ENCODE measurements at regions not wholly inside any gene's neighbourhood (a gene's known extent, or its start where the extent isn't known, plus 50 kb on each side); places are given as distances from the start of the nearest gene placed in this dataset.

- no peak for DNase-seq (ENCODE audit: low read depth)
- no peak overlapping the region for H3K4me3 ChIP-seq (ENCODE audit: low read depth, low read length)
- TF ChIP-seq, protein P1, sequence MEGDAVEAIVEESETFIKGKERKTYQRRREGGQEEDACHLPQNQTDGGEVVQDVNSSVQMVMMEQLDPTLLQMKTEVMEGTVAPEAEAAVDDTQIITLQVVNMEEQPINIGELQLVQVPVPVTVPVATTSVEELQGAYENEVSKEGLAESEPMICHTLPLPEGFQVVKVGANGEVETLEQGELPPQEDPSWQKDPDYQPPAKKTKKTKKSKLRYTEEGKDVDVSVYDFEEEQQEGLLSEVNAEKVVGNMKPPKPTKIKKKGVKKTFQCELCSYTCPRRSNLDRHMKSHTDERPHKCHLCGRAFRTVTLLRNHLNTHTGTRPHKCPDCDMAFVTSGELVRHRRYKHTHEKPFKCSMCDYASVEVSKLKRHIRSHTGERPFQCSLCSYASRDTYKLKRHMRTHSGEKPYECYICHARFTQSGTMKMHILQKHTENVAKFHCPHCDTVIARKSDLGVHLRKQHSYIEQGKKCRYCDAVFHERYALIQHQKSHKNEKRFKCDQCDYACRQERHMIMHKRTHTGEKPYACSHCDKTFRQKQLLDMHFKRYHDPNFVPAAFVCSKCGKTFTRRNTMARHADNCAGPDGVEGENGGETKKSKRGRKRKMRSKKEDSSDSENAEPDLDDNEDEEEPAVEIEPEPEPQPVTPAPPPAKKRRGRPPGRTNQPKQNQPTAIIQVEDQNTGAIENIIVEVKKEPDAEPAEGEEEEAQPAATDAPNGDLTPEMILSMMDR (IDR thresholded peaks at IDR 0.05; ENCODE audit: low read depth, low read length, missing control alignments) = no peak
Measured at GRCh38 chr13:50733392-50733791, 110.1 kb downstream of the DLEU7 start.

GRCh38 chr13:50735071-50735470 is 108.4 kb downstream of the DLEU7 start:
- TF ChIP-seq, protein P1 (IDR thresholded peaks at IDR 0.05; ENCODE audit: low read depth, low read length, missing control alignments) = no peak
- DNase-seq (ENCODE audit: low read depth) = no peak
- H3K4me3 ChIP-seq (ENCODE audit: low read depth, low read length) = no peak overlapping the region

DNA sequence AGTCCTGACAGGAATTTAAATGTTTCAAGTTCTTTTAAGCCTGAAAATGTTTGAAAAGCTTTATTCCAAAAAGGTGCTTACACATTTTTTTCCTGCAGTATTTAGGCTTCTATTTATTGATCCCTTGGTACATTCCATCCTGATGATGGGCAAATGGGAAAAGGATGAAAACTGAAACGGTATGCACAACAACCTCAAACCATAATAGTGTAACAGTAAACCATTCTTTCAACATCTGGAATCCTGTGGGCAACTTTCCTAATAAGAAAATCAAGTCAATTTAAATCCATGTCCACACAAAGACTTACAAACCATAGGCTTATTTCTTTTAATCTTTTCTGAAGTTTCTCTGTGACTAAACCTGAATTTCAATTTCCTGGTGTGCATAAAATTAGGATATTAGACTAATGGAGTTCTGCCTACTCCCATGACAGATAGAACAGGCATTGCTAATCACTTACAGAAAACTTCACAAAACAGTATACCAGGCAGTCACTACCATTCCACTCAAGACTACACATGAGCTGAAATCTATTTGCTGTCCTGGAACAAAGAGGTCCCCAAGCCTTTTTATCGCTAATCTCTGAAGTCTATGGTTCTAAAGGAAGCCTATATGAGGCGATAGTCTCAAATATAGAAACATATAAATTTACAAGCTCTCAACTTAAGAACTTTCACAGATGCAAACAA is 103.3 kb downstream of the DLEU7 start:
- DNase-seq (ENCODE audit: low read depth) = no peak
- no peak overlapping the region for H3K4me3 ChIP-seq (ENCODE audit: low read depth, low read length)
- TF ChIP-seq, protein P1 (IDR thresholded peaks at IDR 0.05; ENCODE audit: low read depth, low read length, missing control alignments) = no peak

- H3K4me3 ChIP-seq (ENCODE audit: low read depth, low read length) = no peak overlapping the region
Measured at GRCh38 chr13:50742353-50742752, 101.1 kb downstream of the DLEU7 start.

GRCh38 chr13:50742968-50743367 is 100.5 kb downstream of the DLEU7 start:
- DNase-seq (ENCODE audit: low read depth) = no peak
- H3K4me3 ChIP-seq (ENCODE audit: low read depth, low read length) = no peak overlapping the region
- TF ChIP-seq, protein P1 (IDR thresholded peaks at IDR 0.05; ENCODE audit: low read depth, low read length, missing control alignments) = no peak

More at GRCh38 chr13:50742353-50742752, 101.1 kb downstream of the DLEU7 start:
- TF ChIP-seq, protein P1 (IDR thresholded peaks at IDR 0.05; ENCODE audit: low read depth, low read length, missing control alignments) = no peak
- DNase-seq (ENCODE audit: low read depth) = no peak

DNA sequence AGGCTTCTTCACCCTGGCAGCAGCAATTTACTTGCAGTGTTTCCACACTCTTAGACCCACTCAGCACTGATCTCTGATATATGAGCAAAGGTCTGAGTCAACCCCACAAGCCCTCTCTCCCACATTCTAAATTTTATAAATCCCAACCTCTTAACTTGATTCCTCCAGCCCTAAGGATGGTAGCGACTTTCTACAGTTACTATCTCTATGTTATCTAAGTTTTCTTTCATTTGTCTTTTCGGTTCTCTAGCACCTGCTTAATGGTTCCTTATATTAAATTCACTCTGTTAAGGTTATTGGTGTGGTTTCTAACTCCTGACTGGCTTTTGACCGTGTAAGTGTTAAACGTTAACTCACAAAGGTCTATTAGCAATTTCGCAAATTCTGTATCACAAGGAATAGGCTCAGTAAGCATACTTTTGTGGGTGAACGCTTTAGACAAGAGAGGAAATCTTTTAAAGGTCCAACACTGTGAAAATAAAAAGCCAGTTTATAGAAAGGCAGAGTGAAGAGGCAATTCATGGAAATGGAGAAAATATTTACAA is 99.3 kb downstream of the DLEU7 start:
- no peak for DNase-seq (ENCODE audit: low read depth)
- TF ChIP-seq, protein P1 (IDR thresholded peaks at IDR 0.05; ENCODE audit: low read depth, low read length, missing control alignments) = no peak
- H3K4me3 ChIP-seq (ENCODE audit: low read depth, low read length) = no peak overlapping the region

All from GM12864 (cell line).